Retinal pigment epithelial cell (primary cell): ENCODE measurements at regions not wholly inside any gene's neighbourhood (a gene's known extent, or its start where the extent isn't known, plus 50 kb on each side); places are given as distances from the start of the nearest gene placed in this dataset.

Experiments
- DNase-seq: peaks from one replicate; pipeline ENCODE4 v3.0.0-alpha.2; 2010; ENCODE audit warnings: low read depth
- H3K4me3 ChIP-seq: 2 replicates; pipeline ENCODE4 v1.5.1; 2011; ENCODE audit warnings: mild to moderate bottlenecking, low read length, control low read depth, moderate library complexity
- TF ChIP-seq, protein P1 (sequence below): conservative IDR thresholded peaks from 2 replicates; pipeline ENCODE4 v1.5.1; 2011; ENCODE audit warnings: low read depth, low read length, control low read depth, inconsistent platforms

DNA sequence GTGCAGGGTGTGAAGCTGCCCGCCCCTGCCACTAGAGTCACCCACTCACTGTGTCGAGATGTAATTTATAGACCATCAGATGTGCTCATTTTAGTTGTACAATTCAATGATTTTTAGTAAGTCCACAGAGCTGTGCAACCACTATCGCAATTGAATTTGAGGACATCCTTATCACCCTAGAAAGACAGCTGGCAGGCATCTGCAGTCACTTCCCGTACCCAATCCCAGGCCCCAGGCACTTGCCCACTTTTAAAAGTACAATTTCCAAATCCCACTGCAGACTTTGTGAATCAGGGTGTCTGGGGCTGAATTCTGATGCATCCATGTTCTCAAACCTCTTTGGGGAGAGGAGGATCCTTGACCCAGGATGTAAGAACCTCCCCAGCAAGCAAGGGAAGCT is 521.3 kb upstream of the SALL3 start:
- H3K4me3 ChIP-seq = no peak overlapping the region
- no peak for DNase-seq
- TF ChIP-seq, protein P1, sequence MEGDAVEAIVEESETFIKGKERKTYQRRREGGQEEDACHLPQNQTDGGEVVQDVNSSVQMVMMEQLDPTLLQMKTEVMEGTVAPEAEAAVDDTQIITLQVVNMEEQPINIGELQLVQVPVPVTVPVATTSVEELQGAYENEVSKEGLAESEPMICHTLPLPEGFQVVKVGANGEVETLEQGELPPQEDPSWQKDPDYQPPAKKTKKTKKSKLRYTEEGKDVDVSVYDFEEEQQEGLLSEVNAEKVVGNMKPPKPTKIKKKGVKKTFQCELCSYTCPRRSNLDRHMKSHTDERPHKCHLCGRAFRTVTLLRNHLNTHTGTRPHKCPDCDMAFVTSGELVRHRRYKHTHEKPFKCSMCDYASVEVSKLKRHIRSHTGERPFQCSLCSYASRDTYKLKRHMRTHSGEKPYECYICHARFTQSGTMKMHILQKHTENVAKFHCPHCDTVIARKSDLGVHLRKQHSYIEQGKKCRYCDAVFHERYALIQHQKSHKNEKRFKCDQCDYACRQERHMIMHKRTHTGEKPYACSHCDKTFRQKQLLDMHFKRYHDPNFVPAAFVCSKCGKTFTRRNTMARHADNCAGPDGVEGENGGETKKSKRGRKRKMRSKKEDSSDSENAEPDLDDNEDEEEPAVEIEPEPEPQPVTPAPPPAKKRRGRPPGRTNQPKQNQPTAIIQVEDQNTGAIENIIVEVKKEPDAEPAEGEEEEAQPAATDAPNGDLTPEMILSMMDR = no peak

DNA sequence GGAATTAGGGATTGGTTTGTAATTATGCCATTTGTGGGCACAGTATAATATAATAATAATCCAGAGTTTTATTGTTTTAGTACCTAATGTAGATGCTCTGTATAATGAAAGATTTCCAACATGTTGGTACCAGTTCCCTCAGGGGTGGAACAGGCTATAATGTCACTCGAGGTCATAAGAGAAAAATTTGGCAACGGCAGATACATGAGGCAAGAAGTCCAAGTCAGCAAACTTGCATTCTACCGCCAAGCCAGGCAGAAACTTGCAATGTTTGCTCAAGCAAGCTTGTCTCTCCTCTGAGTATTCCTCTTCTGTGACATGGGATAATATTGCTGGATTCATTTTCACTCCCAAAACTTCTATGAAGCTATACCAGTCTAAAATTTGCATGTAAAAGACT is 520.0 kb upstream of the SALL3 start:
- TF ChIP-seq, protein P1 = no peak
- DNase-seq = no peak

DNA sequence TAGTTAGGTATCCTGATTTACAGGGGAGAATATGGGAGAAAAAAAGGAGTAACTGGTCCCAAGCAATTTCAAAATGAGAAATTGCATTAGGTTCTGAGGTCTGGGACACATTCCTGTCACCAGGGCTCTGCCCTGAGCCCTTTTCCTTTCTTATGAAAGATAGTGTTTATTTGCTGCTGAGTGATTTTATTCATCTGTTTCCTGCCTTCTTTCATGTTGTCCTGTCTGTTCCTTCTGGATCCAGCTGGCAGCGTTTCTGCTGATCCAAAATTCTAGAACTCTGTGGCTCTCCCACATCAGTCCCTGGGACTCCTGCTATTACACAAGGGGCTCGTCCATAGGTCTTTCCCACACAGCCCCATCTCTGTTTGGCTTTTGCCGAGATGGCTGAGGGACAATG is 519.1 kb upstream of the SALL3 start:
- no peak overlapping the region for H3K4me3 ChIP-seq
- DNase-seq = no peak
- TF ChIP-seq, protein P1 = no peak

More for the DNA sequence above, 520.0 kb upstream of the SALL3 start:
- no peak overlapping the region for H3K4me3 ChIP-seq

DNA sequence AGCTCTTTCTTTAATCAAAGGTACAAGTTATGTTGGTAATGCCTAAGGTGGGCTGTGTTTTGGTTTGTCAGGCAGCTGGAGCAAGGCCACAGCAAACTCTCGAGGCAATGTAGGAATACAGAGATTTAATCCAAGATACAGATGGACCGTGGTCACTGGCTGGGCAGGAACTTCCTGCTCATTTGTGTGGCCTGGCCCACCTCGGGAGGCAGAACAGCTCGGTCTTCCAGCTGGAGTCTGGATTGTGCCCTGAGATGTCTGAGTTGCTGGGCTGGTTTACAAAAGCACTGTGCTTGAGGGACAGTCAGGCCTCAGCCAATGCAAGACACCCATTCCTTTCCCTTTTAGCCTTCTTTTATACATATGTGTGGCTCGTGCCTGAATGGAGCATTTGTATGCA is 506.1 kb upstream of the SALL3 start:
- no peak overlapping the region for H3K4me3 ChIP-seq
- DNase-seq = no peak
- TF ChIP-seq, protein P1 = no peak

DNA sequence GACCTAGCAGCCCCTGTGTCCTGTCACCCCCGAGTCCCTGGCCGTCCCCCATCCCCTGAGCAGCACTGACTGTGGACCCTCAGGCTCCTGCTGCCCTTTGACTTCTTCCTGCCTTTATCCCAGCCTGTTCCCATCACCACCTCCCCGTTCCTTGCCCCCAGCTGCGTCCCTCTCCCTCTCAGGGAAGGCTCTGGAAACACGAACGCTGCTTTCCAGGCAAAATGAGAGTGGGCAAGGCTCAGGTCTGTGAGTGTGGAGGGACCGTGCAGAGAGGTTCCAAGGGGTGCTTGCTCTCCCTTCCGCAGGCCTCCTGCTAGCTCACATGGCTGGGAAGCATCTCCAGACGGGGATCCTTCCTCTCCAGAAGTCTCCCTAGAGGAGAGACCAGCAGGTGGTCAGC is 501.8 kb upstream of the SALL3 start:
- TF ChIP-seq, protein P1 = no peak
- H3K4me3 ChIP-seq = no peak overlapping the region
- no peak for DNase-seq

DNA sequence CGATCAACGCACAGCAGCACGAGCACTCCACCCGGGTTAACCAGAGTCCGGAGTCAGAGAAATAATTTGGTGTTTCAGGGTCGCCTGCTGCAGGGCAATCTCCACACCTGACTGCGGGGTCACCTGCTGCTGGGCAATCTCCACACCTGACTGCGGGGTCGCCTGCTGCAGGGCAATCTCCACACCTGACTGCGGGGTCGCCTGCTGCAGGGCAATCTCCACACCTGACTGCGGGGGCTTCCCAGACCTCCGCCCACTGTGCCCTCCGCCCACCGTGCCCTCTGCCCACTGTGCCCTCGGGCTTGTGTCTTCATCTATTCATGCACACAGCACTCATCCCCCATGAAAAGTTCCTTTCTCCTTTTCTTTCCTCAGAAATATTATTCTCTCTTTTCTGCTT is 500.2 kb upstream of the SALL3 start:
- TF ChIP-seq, protein P1 = no peak
- DNase-seq = no peak
- H3K4me3 ChIP-seq = no peak overlapping the region

DNA sequence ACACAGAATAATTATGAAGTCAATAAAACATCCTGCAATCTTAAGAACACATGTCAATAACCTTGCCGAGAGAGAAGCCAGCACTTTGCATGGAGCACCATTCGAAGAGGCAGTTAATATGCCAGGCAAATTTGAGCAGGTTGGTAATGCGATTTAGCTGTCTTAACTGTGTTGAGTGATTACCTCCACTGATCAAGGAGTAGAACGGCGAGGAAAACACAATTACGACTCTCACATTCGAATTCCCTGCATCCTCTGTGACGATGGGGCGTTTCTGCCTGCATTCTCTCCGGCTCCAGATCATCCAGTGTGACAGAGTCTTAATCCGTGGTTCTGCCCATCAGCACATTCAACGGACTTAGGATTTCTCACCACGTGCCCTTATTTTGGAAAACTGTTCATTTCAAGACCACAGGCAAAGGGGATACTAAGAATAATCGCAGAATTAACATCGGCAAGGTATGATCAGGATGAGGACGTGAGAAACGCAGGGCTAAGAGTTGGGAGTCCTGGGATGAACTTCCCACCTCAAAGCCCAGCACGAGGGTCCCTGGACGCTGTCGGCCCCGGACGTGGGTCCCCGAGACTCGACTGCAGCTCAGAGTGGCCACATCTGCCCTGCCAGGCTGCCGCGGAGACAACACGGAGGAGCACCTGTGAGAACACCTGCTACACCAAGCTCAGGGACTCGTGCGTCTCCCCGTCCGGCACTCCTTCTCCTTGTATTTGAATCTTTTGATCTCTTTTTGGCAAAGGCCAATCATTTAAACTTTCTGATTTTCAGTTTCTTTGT is 499.2 kb upstream of the SALL3 start:
- TF ChIP-seq, protein P1 = no peak
- DNase-seq = no peak
- no peak overlapping the region for H3K4me3 ChIP-seq
